HG03354 (cell line): ENCODE measurements at regions not wholly inside any gene's neighbourhood (a gene's known extent, or its start where the extent isn't known, plus 50 kb on each side); places are given as distances from the start of the nearest gene placed in this dataset.

ENCODE experiments used
- ATAC-seq: cut with Tn5 transposase; IDR thresholded peaks from one replicate; pipeline ENCODE4 v1.9.1; 2021; ENCODE audit warnings: mild to moderate bottlenecking; ENCODE audit not compliant: unreplicated experiment, poor library complexity, severe bottlenecking

- ATAC-seq, result no peak
Observed at GRCh38 chr9:88933607-88934379, 57.5 kb upstream of the S1PR3 start.

DNA sequence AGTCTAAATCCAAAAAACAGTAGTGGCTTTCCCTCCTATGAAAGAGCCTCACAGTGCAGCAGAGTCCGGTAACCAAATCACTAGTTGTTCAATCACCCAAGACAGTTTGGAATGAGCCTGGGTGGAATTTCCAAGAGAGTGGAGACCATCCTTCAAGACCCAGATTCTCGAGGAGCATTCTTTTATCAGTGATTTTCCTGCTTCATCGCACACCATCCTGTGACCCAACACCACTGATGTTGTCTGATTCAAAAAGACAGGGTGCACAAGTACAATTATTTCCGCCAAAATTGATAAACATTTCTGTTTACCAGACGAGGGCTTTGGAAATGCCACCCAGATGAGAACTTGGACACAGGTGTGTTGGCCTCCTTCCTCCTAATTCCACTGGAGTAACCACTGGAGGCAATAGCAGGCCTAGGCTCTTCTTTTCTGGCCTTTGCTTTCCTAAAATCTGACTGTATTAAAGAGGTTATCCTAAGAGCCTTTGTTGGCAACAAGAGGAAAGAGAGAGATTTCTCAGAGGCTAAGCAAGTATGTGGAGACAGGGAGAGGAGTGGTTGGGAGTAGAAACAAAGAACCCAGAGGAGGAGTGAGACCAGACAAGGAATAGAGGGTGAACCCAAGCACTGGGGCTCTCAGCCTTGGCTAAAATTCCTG lies 56.3 kb upstream of the S1PR3 start:
- ATAC-seq, result no peak

GRCh38 chr9:88936132-88936531 lies 55.1 kb upstream of the S1PR3 start:
- ATAC-seq, result no peak

DNA sequence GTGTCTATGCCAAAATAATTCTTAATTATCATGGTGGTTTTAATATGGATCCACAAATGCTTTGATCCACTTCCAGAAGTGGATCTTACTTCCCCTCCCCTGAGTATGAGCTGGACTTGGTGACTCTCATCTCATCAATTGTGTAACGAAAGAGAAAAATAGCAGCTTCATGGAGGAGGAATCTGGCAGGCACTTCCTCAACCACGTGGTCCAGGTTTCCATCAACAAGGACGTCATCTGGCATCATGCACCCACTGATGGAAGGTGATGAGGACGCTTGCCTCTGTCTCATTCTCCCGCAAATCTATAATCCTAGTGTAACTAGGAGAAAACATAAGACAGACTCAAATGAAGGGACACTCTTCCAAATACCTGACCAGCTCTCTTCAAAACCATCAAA lies 54.6 kb upstream of the S1PR3 start:
- ATAC-seq, result no peak

- ATAC-seq, result no peak
Observed at GRCh38 chr9:88937248-88937647, 54.0 kb upstream of the S1PR3 start.

DNA sequence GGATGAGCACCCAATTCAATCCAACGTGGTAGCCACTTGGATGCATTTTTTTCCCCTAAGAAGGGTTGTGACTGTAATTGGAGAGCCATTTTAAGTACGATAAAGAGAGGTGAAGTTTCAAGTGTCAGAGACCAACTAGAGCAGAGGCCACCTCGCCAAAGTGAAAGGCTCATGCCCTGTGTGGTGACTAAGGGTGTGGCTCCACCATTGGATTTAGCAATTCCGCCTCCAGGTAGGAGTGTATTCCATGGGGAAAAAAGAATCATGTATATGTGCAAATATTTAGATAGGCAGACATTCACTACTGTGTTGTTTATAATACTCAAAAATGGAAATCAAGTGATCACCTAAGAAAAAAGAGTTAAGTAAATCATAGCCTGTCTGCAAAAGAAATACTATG lies 53.1 kb upstream of the S1PR3 start:
- no peak for ATAC-seq
